Duodenal mucosa (tissue), 2 donors: ENCODE measurements at regions not wholly inside any gene's neighbourhood (a gene's known extent, or its start where the extent isn't known, plus 50 kb on each side); places are given as distances from the start of the nearest gene placed in this dataset.
"Not testable (repeated sequence)": the region's sequence is repeated elsewhere in the genome, so short reads cannot be mapped to it uniquely, and the experiment has no call there.

Experiments
- H3K27ac ChIP-seq: one replicate; pipeline ENCODE4 v1.7.0; 2013; ENCODE audit warnings: low read depth, low read length
- H3K27me3 ChIP-seq, 2 donors: one replicate each; pipeline ENCODE4 v1.7.0; 2013; ENCODE audit warnings: low read length in 2 of 2, control low read depth in 1 of 2; ENCODE audit not compliant: insufficient read depth in 2 of 2, control insufficient read depth in 1 of 2
- H3K36me3 ChIP-seq, 2 donors: one replicate each; pipeline ENCODE4 v1.7.0; 2013; ENCODE audit warnings: low read length in 2 of 2, control low read depth in 1 of 2; ENCODE audit not compliant: insufficient read depth in 2 of 2, control insufficient read depth in 1 of 2
- H3K4me1 ChIP-seq, 2 donors: one replicate each; pipeline ENCODE4 v1.7.0; 2013; ENCODE audit warnings: low read length in 2 of 2, control low read depth in 1 of 2; ENCODE audit not compliant: insufficient read depth in 2 of 2, control insufficient read depth in 1 of 2
- H3K4me3 ChIP-seq, 2 donors: one replicate each; pipeline ENCODE4 v1.7.0; 2013; ENCODE audit warnings: low read length in 2 of 2, low read depth in 1 of 2
- H3K9ac ChIP-seq, 2 donors: one replicate each; pipeline ENCODE4 v1.7.0; 2013; ENCODE audit warnings: low read length in 2 of 2, low read depth in 1 of 2
- H3K9me3 ChIP-seq, 2 donors: one replicate each; pipeline ENCODE4 v1.7.0; 2013; ENCODE audit warnings: low read length in 2 of 2, control low read depth in 1 of 2; ENCODE audit not compliant: control insufficient read depth in 1 of 2

DNA sequence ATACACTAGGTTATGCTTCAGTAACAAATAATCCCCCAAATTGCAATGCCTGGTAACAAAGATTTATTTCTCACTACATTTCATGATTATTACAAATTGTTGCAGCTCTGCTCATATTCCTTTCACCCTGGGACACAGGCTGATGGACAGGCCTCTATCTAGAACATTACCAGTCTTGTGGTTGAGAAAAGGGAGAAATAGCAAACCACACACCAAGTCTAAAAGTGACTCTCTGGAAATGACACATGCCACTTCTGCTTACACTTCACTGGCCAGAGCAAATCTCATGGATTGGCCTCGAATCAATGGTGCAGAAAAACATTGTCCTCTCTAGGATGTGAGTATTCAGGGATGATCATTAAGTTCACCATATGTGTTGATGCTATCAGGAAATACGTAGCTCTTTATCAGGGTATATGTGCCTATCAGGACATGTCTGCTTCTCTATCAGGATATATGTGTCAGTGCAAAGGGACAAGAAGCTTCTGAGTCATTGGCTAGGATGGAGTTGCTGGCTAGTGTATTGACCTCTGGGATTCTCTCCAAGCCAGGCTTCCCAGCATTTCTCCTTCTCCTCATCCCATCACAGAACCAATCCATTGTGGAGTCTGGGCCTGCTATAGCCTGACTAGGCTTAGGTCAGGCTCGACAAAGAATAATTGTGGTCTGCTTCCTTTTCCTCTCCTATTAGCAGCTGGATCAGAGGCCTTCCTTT lies 91.1 kb upstream of the CEP78 start:
- Histone ChIP-seq H3K27me3 (no peaks in the 10 kb centered on the region), H3K4me1 (no peaks in the 10 kb centered on the region), H3K36me3 (no peaks in the 10 kb centered on the region), H3K27ac (no peak overlapping the region), H3K9ac (no peak overlapping the region), H3K4me3 (no peak overlapping the region), H3K9me3 (peaks cover 0 to 5% of the 10 kb centered on the region in 2 donors)

DNA sequence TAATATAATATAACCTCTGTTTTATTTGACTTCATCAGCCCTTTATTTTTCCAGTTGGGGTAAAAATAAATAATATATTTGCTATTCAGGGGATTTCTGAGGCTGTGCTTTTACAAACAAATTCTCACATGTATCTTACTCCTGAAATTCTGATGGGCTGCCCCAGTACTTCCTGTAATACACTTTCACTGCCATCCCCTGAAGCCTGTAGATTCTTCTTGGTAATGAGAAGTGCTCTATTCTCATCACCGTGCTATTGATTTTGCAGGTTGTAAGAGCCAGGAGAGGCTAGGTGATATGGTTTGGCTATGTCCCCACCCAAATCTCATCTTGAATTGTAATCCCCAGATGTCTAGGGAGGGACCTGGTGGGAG lies 91.9 kb upstream of the CEP78 start:
- Histone ChIP-seq H3K9ac (no peak overlapping the region), H3K36me3 (no peaks in the 10 kb centered on the region), H3K27ac (no peak overlapping the region), H3K4me1 (no peaks in the 10 kb centered on the region), H3K4me3 (no peak overlapping the region), H3K27me3 (no peaks in the 10 kb centered on the region), H3K9me3 (peaks cover 0 to 5% of the 10 kb centered on the region in 2 donors)

DNA sequence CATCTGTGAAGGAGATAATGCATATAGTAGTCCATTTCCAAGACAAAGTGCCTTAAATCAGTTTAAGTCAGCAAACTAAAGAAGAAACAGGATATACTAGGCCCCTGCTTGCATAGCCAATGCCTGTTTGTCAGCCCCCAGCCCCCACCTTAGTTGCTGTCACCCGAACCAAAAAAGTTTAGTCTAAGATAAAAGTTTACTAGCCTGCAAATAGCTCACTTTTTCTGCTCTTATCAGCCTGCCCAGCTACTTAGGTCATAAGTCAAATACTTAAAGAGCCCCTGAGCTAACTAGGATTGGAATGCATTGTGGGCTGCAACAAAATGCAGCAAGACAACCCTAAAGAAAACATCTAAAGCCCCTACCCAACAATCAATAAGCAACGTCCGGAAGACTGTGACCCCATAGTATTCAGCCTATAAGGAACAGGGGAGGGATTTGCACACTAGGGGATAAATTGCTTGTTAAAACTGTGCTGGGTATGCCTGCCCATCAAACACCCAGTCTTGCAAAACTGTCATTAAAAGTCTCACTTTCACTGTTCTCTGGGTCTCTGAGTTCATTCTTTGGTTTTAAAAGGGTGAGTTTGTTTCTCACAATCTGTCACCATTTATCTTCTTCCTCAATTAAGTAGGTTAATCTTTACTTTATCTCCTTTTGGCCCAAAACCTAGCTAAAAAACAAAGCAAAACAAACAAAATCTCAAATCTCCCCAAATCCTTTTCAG lies 92.4 kb upstream of the CEP78 start:
- Histone ChIP-seq H3K9ac (no peak overlapping the region), H3K36me3 (no peaks in the 10 kb centered on the region), H3K4me3 (no peak overlapping the region), H3K27me3 (no peaks in the 10 kb centered on the region), H3K9me3 (peaks cover 0 to 5% of the 10 kb centered on the region in 2 donors), H3K27ac (no peak overlapping the region), H3K4me1 (no peaks in the 10 kb centered on the region)

DNA sequence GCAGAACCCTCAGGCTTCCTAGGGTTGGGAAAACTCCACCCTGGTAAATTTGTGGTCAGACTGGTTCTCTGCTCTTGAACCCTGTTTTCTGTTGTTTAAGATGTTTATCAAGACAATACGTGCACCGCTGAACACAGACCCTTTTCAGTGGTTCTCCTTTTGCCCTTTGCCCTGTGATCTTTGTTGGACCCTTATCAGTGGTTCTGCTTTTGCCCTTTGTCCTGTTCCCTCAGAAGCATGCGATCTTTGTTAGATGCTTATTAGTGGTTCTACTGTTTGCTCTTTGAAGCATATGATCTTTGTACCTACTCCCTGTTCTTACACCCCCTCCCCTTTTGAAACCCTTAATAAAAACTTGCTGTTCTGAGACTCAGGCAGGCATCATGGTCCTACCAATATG lies 93.6 kb upstream of the CEP78 start:
- not testable (repeated sequence) for H3K9ac ChIP-seq, H3K36me3 ChIP-seq, H3K27me3 ChIP-seq, H3K4me3 ChIP-seq, H3K9me3 ChIP-seq, H3K4me1 ChIP-seq, H3K27ac ChIP-seq

DNA sequence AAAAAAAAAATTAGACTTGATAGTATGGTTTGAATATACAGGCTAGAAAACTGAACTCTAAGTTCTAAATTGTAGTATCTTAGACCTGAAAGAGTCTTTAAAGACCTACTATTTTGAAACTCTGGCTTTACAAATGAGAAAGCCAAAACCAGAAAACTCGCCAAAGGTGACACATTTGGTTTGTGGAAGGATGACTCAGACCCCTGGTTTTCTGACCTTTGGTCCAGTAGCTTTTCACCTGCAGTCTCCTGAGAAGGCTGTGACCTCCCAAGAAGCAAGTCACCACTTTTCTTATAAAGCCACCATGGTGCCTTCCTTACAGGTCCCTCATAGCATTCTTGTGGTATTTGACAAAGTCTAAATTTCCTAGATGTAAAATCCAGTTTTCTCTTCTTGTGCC lies 102.1 kb upstream of the CEP78 start:
- Histone ChIP-seq H3K27ac (no peak overlapping the region), H3K4me1 (no peaks in the 10 kb centered on the region), H3K36me3 (no peaks in the 10 kb centered on the region), H3K4me3 (no peak overlapping the region), H3K9me3 (no peaks in the 10 kb centered on the region), H3K9ac (no peak overlapping the region), H3K27me3 (no peaks in the 10 kb centered on the region)

DNA sequence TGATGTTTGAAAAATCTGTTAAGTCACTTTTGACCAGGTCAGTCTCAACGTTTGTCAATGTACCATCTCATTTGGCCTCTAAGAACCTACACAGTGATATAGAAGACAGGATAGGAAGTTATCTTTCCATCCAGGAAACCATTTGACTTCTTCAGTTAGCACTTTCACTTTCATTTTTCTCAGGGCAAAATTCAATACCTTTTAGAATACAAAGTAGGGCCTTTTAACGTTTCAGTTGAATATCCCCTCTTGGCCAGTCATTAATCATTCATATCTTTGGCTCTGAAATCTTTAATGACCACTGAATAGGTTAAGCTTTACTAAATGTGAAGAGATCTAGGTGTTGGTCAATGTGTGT lies 101.1 kb upstream of the GNAQ start:
- H3K4me1 ChIP-seq, result no peaks in the 10 kb centered on the region
- H3K9ac ChIP-seq, result no peak overlapping the region
- H3K9me3 ChIP-seq, result no peaks in the 10 kb centered on the region
- no peaks in the 10 kb centered on the region for H3K27me3 ChIP-seq
- no peaks in the 10 kb centered on the region for H3K36me3 ChIP-seq
- no peak overlapping the region for H3K27ac ChIP-seq
- peak overlapping the region; percentile 9 to 38 for H3K4me3 ChIP-seq

DNA sequence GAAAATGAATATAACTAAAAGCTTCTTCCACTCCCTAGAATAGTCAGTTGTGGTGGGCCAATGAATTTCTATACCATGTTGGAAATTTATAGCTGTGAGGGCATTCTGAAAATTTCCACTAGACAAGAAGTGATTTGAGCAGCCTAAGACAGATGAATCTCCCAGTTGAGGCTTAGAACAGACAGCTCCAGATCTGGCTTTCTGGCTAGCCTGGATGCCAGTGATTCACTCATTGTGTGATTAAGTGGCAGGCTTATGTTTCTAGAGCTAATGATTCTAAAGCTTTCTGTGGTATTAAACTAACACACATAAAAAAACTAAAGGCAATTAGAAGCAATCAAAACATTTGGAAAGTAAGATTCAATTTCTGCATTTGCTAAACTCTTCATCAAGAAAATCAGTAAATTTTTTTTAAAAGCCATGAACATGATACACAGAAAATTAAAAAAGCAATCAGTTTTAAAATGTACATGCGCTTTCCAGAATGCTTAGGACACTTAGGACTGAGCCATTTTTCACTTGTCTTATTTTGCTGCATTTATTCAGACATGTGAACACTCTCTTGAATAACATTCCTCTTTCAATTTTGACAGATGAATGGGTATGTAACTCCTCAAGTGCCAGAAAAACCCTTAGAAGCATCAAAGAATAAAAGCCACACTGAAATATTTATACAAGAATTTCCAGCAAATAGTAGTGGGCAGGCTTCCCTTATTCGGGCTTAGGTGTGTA lies 100.5 kb upstream of the GNAQ start:
- Histone ChIP-seq H3K9me3 (no peaks in the 10 kb centered on the region), H3K4me1 (no peaks in the 10 kb centered on the region), H3K36me3 (no peaks in the 10 kb centered on the region), H3K4me3 (peak overlapping the region; percentile 9 to 38), H3K27ac (no peak overlapping the region), H3K27me3 (no peaks in the 10 kb centered on the region), H3K9ac (no peak overlapping the region)

DNA sequence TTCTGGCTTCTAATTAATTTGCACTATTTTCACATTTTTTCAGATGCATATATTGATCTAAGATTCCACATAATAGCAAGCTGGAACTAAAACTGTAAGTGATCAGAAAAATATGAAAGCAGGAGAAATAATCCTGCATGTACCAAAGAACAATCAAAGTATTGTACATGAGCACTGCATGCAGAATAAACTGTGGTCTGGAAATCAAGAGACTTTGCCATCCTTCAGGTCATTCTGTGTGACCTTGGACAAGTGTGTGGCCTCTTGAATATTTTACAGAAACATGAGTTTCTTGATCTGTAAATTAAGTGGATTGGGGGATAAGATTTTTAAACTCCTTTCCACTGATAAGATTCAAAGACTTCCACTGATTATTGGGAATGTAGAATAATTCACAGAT lies 99.2 kb upstream of the GNAQ start:
- Histone ChIP-seq H3K4me3 (no peak overlapping the region), H3K27me3 (no peaks in the 10 kb centered on the region), H3K9me3 (no peaks in the 10 kb centered on the region), H3K9ac (no peak overlapping the region), H3K4me1 (no peaks in the 10 kb centered on the region), H3K27ac (no peak overlapping the region), H3K36me3 (no peaks in the 10 kb centered on the region)

DNA sequence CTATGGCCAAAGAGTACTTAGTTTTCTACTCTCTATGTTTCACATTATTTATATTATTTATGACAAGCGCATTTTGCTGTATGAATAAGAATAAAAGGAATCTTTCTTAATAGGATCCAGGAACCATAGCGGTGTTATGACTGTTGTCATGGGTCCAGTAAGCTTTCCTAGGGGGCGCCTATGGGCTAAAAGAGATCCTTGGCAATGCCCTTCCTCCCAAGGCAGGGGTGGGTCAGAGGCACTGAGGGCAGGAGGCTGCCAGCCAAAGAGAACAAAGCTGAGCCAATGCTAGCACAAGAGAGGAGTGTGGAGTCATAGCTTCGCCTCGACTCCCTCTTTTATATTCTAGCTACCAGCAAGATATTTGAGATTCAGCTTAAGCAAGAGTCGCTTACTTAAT lies 98.4 kb upstream of the GNAQ start:
- Histone ChIP-seq H3K9ac (no peak overlapping the region), H3K4me3 (no peak overlapping the region), H3K36me3 (no peaks in the 10 kb centered on the region), H3K27me3 (no peaks in the 10 kb centered on the region), H3K27ac (no peak overlapping the region), H3K9me3 (no peaks in the 10 kb centered on the region), H3K4me1 (no peaks in the 10 kb centered on the region)
